ENCODE measurements at regions not wholly inside any gene's neighbourhood (a gene's known extent, or its start where the extent isn't known, plus 50 kb on each side); places are given as distances from the start of the nearest gene placed in this dataset.
"Not testable (repeated sequence)": the region's sequence is repeated elsewhere in the genome, so short reads cannot be mapped to it uniquely, and the experiment has no call there.

DNA sequence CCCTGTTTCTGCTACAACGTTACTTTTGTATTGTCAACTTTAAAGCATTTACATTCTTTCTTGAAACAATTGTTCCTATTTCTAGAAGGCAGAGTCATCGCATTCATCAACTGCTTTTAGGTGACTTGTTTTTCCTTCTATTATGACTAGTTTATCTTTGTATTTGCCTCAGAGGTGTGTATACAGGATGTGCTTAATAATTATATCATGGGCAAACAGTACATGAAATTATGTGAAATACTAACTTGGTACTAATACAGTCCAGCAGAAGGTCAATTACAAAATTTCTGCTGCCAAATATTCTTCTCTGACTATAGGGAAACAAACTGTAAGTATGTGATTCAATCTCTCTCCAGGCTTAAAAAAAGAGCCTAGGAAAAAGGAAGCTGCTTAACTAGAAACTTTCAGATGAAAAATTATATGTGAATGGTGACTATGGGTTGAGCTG is 101.6 kb downstream of the C4BPA start:
- Histone ChIP-seq H4K91ac (ENCODE audit: low read depth, low read length) (no peak overlapping the region), H2BK12ac (ENCODE audit: low read length) (no peak overlapping the region), H2BK120ac (ENCODE audit: insufficient read depth, low read length, poor library complexity) (no peak overlapping the region), H3K9ac (ENCODE audit: low read length) (no peak overlapping the region), H3K4me2 (ENCODE audit: low read length) (no peak overlapping the region), H3K27me3 (ENCODE audit: insufficient read depth, low read length) (no peaks in the 10 kb centered on the region), H3K27ac (ENCODE audit: low read depth, low read length) (no peak overlapping the region), H3K18ac (ENCODE audit: low read length) (no peak overlapping the region), H3K79me1 (ENCODE audit: low read length) (no peaks in the 10 kb centered on the region), H3K79me2 (ENCODE audit: control insufficient read depth, insufficient read depth, low read length, poor library complexity) (no peaks in the 10 kb centered on the region), H3K14ac (ENCODE audit: low read length) (no peak overlapping the region), H4K8ac (ENCODE audit: low read depth, low read length) (no peak overlapping the region), H3K4me1 (ENCODE audit: control insufficient read depth in 1 of 2, insufficient read depth in 2 of 2, low read length in 2 of 2) (no peaks in the 10 kb centered on the region), H3K23ac (ENCODE audit: low read length) (no peak overlapping the region), H3K36me3 (ENCODE audit: control insufficient read depth in 1 of 2, insufficient read depth in 2 of 2, low read length in 2 of 2) (no peaks in the 10 kb centered on the region), H3K9me3 (ENCODE audit: insufficient read depth, low read depth, low read length) (no peaks in the 10 kb centered on the region), H3K4ac (ENCODE audit: low read depth, low read length) (no peak overlapping the region), H3K4me3 (ENCODE audit: low read depth, low read length) (no peak overlapping the region), H2AFZ (ENCODE audit: insufficient read depth, low read length, poor library complexity) (no peak overlapping the region), H4K12ac (ENCODE audit: low read depth, low read length) (no peak overlapping the region), H2BK5ac (ENCODE audit: low read depth, low read length, poor library complexity) (no peak overlapping the region), H2AK5ac (ENCODE audit: low read length) (no peak overlapping the region)
- no peak for DNase-seq
- WGBS (ENCODE audit: extremely low coverage, insufficient coverage, insufficient read length): no CpG with 5 or more reads among the region's 2 CpGs

- H3K27me3 ChIP-seq (ENCODE audit: insufficient read depth, low read length); H3K23ac ChIP-seq (ENCODE audit: low read length); H3K79me1 ChIP-seq (ENCODE audit: low read length); H3K9me3 ChIP-seq (ENCODE audit: insufficient read depth, low read depth, low read length); H2AK5ac ChIP-seq (ENCODE audit: low read length); H3K4me2 ChIP-seq (ENCODE audit: low read length); H2BK5ac ChIP-seq (ENCODE audit: low read depth, low read length, poor library complexity); H3K9ac ChIP-seq (ENCODE audit: low read length); H3K4ac ChIP-seq (ENCODE audit: low read depth, low read length); H3K4me1 ChIP-seq (ENCODE audit: control insufficient read depth in 1 of 2, insufficient read depth in 2 of 2, low read length in 2 of 2); H2BK12ac ChIP-seq (ENCODE audit: low read length); H3K27ac ChIP-seq (ENCODE audit: low read depth, low read length); H4K91ac ChIP-seq (ENCODE audit: low read depth, low read length); H3K36me3 ChIP-seq (ENCODE audit: control insufficient read depth in 1 of 2, insufficient read depth in 2 of 2, low read length in 2 of 2); H4K8ac ChIP-seq (ENCODE audit: low read depth, low read length); H3K79me2 ChIP-seq (ENCODE audit: control insufficient read depth, insufficient read depth, low read length, poor library complexity); H2AFZ ChIP-seq (ENCODE audit: insufficient read depth, low read length, poor library complexity); H3K4me3 ChIP-seq (ENCODE audit: low read depth, low read length); H2BK120ac ChIP-seq (ENCODE audit: insufficient read depth, low read length, poor library complexity); H3K14ac ChIP-seq (ENCODE audit: low read length); H4K12ac ChIP-seq (ENCODE audit: low read depth, low read length); H3K18ac ChIP-seq (ENCODE audit: low read length); DNase-seq: not testable (repeated sequence)
- no CpG with 5 or more reads among the region's 2 CpGs for WGBS (ENCODE audit: extremely low coverage, insufficient coverage, insufficient read length)
These were observed 104.7 kb downstream of the C4BPA start for GRCh38 chr1:207208691-207209090.

- Histone ChIP-seq H3K4ac (ENCODE audit: low read depth, low read length) (no peak overlapping the region), H3K4me1 (ENCODE audit: control insufficient read depth in 1 of 2, insufficient read depth in 2 of 2, low read length in 2 of 2) (no peaks in the 10 kb centered on the region), H3K36me3 (ENCODE audit: control insufficient read depth in 1 of 2, insufficient read depth in 2 of 2, low read length in 2 of 2) (no peaks in the 10 kb centered on the region), H3K79me1 (ENCODE audit: low read length) (no peaks in the 10 kb centered on the region), H3K79me2 (ENCODE audit: control insufficient read depth, insufficient read depth, low read length, poor library complexity) (no peaks in the 10 kb centered on the region), H2BK5ac (ENCODE audit: low read depth, low read length, poor library complexity) (no peak overlapping the region), H3K23ac (ENCODE audit: low read length) (no peak overlapping the region), H3K4me2 (ENCODE audit: low read length) (no peak overlapping the region), H3K18ac (ENCODE audit: low read length) (no peak overlapping the region), H3K27me3 (ENCODE audit: insufficient read depth, low read length) (no peaks in the 10 kb centered on the region), H2AK5ac (ENCODE audit: low read length) (no peak overlapping the region), H2BK12ac (ENCODE audit: low read length) (no peak overlapping the region), H3K27ac (ENCODE audit: low read depth, low read length) (no peak overlapping the region), H3K9me3 (ENCODE audit: insufficient read depth, low read depth, low read length) (no peaks in the 10 kb centered on the region), H3K9ac (ENCODE audit: low read length) (no peak overlapping the region), H4K91ac (ENCODE audit: low read depth, low read length) (no peak overlapping the region), H4K12ac (ENCODE audit: low read depth, low read length) (no peak overlapping the region), H4K8ac (ENCODE audit: low read depth, low read length) (no peak overlapping the region), H2BK120ac (ENCODE audit: insufficient read depth, low read length, poor library complexity) (no peak overlapping the region), H3K4me3 (ENCODE audit: low read depth, low read length) (no peak overlapping the region), H2AFZ (ENCODE audit: insufficient read depth, low read length, poor library complexity) (no peak overlapping the region), H3K14ac (ENCODE audit: low read length) (no peak overlapping the region)
- DNase-seq: no peak
- no CpG with 5 or more reads among the region's 1 CpG for WGBS (ENCODE audit: extremely low coverage, insufficient coverage, insufficient read length)
These were observed 107.0 kb upstream of the CD55 start for GRCh38 chr1:207214453-207214852.

DNA sequence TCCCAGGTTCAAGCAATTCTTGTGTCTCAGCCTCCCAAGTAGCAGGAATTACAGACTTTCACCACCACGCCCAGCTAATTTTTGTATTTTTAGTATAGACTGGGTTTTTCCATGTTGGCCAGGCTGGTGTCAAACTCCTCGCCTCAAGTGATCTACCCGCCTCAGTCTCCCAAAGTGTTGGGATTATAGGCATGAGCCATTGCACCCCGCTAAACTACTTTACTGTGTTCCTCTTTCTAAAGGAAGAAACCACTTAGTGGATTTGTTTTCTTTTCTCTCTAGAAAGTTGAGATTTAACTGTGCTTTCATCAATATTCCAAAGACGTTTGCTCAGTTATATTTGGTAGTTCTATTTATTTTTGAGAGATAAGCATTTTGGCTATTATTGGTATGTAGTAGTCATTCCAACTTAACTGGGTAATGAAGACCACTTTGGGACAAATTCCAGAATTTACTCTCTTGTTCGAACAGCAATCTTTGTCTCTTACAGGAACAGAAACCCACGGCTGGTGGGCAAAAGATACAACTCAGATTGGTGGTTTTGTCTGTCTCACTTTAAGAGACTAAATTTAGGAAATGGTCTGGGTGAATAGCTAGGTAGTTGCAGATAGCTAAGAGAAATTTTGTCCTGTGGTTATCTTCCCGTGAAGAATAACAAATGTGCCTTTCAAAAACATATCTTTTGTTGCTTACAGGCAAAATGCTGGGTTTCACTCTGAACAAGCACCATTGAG is 103.5 kb upstream of the CD55 start:
- WGBS (ENCODE audit: extremely low coverage, insufficient coverage, insufficient read length): no CpG with 5 or more reads among the region's 8 CpGs
- H3K27me3 ChIP-seq (ENCODE audit: insufficient read depth, low read length): no peaks in the 10 kb centered on the region
- H4K91ac ChIP-seq (ENCODE audit: low read depth, low read length): no peak overlapping the region
- H2BK12ac ChIP-seq (ENCODE audit: low read length): no peak overlapping the region
- H3K23ac ChIP-seq (ENCODE audit: low read length): no peak overlapping the region
- no peak overlapping the region for H4K8ac ChIP-seq (ENCODE audit: low read depth, low read length)
- no peaks in the 10 kb centered on the region for H3K9me3 ChIP-seq (ENCODE audit: insufficient read depth, low read depth, low read length)
- no peak overlapping the region for H2BK120ac ChIP-seq (ENCODE audit: insufficient read depth, low read length, poor library complexity)
- no peak overlapping the region for H3K18ac ChIP-seq (ENCODE audit: low read length)
- H3K4me2 ChIP-seq (ENCODE audit: low read length): no peak overlapping the region
- no peak overlapping the region for H3K27ac ChIP-seq (ENCODE audit: low read depth, low read length)
- H3K79me2 ChIP-seq (ENCODE audit: control insufficient read depth, insufficient read depth, low read length, poor library complexity): no peaks in the 10 kb centered on the region
- no peak overlapping the region for H4K12ac ChIP-seq (ENCODE audit: low read depth, low read length)
- no peaks in the 10 kb centered on the region for H3K79me1 ChIP-seq (ENCODE audit: low read length)
- H3K36me3 ChIP-seq (ENCODE audit: control insufficient read depth in 1 of 2, insufficient read depth in 2 of 2, low read length in 2 of 2): no peaks in the 10 kb centered on the region
- H3K9ac ChIP-seq (ENCODE audit: low read length): no peak overlapping the region
- no peak for DNase-seq
- no peak overlapping the region for H2BK5ac ChIP-seq (ENCODE audit: low read depth, low read length, poor library complexity)
- no peak overlapping the region for H3K4me3 ChIP-seq (ENCODE audit: low read depth, low read length)
- H3K4ac ChIP-seq (ENCODE audit: low read depth, low read length): no peak overlapping the region
- no peaks in the 10 kb centered on the region for H3K4me1 ChIP-seq (ENCODE audit: control insufficient read depth in 1 of 2, insufficient read depth in 2 of 2, low read length in 2 of 2)
- no peak overlapping the region for H2AK5ac ChIP-seq (ENCODE audit: low read length)
- H2AFZ ChIP-seq (ENCODE audit: insufficient read depth, low read length, poor library complexity): no peak overlapping the region
- no peak overlapping the region for H3K14ac ChIP-seq (ENCODE audit: low read length)

Data from trophoblast cell (in vitro differentiated cells and primary cell).